GM23338 (cell line): ENCODE measurements at regions not wholly inside any gene's neighbourhood (a gene's known extent, or its start where the extent isn't known, plus 50 kb on each side); places are given as distances from the start of the nearest gene placed in this dataset.

Source experiments
- CREB1 ChIP-seq: fragments of 250-450 bp; sonication (Bioruptor Pico); IDR thresholded peaks from 2 replicates; pipeline ENCODE4 v1.5.0; 2020; ENCODE audit warnings: low read depth, mild to moderate bottlenecking, moderate library complexity
- CTCF ChIP-seq, 2 experiments: fragments of 200-600 bp in 1 of 2; sonication (generic) in 1 of 2; conservative IDR thresholded peaks; 2 replicates each; pipeline versions ENCODE4 v1.5.1 to v1.6.1; 2016 to 2017; ENCODE audit warnings: antibody characterized with exemption in 2 of 2, low read depth in 2 of 2, mild to moderate bottlenecking in 2 of 2, moderate library complexity in 1 of 2
- ETS1 ChIP-seq: IDR thresholded peaks from 2 replicates; pipeline ENCODE4 v1.6.1; 2016; ENCODE audit warnings: antibody characterized with exemption
- EZH2 ChIP-seq: fragments of 200-600 bp; sonication (generic); IDR thresholded peaks from one replicate; pipeline ENCODE4 v1.8.0; 2017; ENCODE audit warnings: antibody characterized with exemption, mild to moderate bottlenecking, low read depth; ENCODE audit not compliant: unreplicated experiment
- EZH2phosphoT487 ChIP-seq: fragments of 200-600 bp; sonication (generic); IDR thresholded peaks from one replicate; pipeline ENCODE4 v1.8.1; 2018; ENCODE audit warnings: antibody characterized with exemption; ENCODE audit not compliant: unreplicated experiment
- JUNB ChIP-seq: IDR thresholded peaks from one replicate; pipeline ENCODE4 v1.6.1; 2016; ENCODE audit warnings: antibody characterized with exemption; ENCODE audit not compliant: unreplicated experiment
- NANOG ChIP-seq: IDR thresholded peaks from 2 replicates; pipeline ENCODE4 v1.6.1; 2016; ENCODE audit warnings: antibody characterized with exemption, borderline replicate concordance
- POLR2AphosphoS5 ChIP-seq: IDR thresholded peaks from 2 replicates; pipeline ENCODE4 v1.6.1; 2016; ENCODE audit warnings: antibody characterized with exemption, low read depth
- REST ChIP-seq: IDR thresholded peaks from one replicate; pipeline ENCODE4 v1.6.1; 2018; ENCODE audit warnings: antibody characterized with exemption; ENCODE audit not compliant: unreplicated experiment
- STAT1 ChIP-seq: IDR thresholded peaks from one replicate; pipeline ENCODE4 v1.6.1; 2016; ENCODE audit warnings: antibody characterized with exemption; ENCODE audit not compliant: unreplicated experiment
- ZNF114 ChIP-seq: fragments of 250-450 bp; sonication (Bioruptor Pico); IDR thresholded peaks from 2 replicates; pipeline ENCODE4 v1.5.0; 2020; ENCODE audit warnings: mild to moderate bottlenecking, moderate library complexity
- ZNF331 ChIP-seq: fragments of 250-450 bp; sonication (Bioruptor Pico); IDR thresholded peaks from 2 replicates; pipeline ENCODE4 v1.5.0; 2020; ENCODE audit warnings: low read depth, mild to moderate bottlenecking, moderate library complexity

GRCh38 chr4:54165011-54165410 is 64.1 kb upstream of the PDGFRA start:
- no peak for TF ChIP-seq CTCF (conservative IDR thresholded peaks at IDR 0.05; ENCODE audit: low read depth in 2 of 2)
- TF ChIP-seq EZH2phosphoT487 = no peak
- TF ChIP-seq POLR2AphosphoS5 = no peak
- TF ChIP-seq REST = no peak
- TF ChIP-seq EZH2 = no peak
- no peak for TF ChIP-seq NANOG
- TF ChIP-seq STAT1 = no peak
- no peak for TF ChIP-seq CREB1
- TF ChIP-seq ZNF331 (CRISPR knock-in tag) = no peak
- no peak for TF ChIP-seq ZNF114
- no peak for TF ChIP-seq JUNB
- no peak for TF ChIP-seq ETS1
